ENCODE measurements at regions not wholly inside any gene's neighbourhood (a gene's known extent, or its start where the extent isn't known, plus 50 kb on each side); places are given as distances from the start of the nearest gene placed in this dataset.

- TF ChIP-seq, protein P1, sequence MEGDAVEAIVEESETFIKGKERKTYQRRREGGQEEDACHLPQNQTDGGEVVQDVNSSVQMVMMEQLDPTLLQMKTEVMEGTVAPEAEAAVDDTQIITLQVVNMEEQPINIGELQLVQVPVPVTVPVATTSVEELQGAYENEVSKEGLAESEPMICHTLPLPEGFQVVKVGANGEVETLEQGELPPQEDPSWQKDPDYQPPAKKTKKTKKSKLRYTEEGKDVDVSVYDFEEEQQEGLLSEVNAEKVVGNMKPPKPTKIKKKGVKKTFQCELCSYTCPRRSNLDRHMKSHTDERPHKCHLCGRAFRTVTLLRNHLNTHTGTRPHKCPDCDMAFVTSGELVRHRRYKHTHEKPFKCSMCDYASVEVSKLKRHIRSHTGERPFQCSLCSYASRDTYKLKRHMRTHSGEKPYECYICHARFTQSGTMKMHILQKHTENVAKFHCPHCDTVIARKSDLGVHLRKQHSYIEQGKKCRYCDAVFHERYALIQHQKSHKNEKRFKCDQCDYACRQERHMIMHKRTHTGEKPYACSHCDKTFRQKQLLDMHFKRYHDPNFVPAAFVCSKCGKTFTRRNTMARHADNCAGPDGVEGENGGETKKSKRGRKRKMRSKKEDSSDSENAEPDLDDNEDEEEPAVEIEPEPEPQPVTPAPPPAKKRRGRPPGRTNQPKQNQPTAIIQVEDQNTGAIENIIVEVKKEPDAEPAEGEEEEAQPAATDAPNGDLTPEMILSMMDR (IDR thresholded peaks at IDR 0.05 in 4 of 5, conservative IDR thresholded peaks at IDR 0.05 in 1 of 5): no peak
- TF ChIP-seq POLR2A (IDR thresholded peaks at IDR 0.05): no peak
Measured at GRCh38 chr9:134569626-134570025, 72.0 kb upstream of the COL5A1 start.

Measured in gastrocnemius medialis (tissue), 4 donors.